SK-N-MC (cell line): ENCODE measurements at regions not wholly inside any gene's neighbourhood (a gene's known extent, or its start where the extent isn't known, plus 50 kb on each side); places are given as distances from the start of the nearest gene placed in this dataset.

ENCODE experiments used
- EZH2 ChIP-seq: fragments of 200-600 bp; sonication (generic); IDR thresholded peaks from one replicate; pipeline ENCODE4 v1.6.1; 2017; ENCODE audit warnings: antibody characterized with exemption
- POLR2AphosphoS5 ChIP-seq: IDR thresholded peaks from 2 replicates; pipeline ENCODE4 v1.6.1; 2012; ENCODE audit warnings: mild to moderate bottlenecking, low read depth, low read length, borderline replicate concordance

GRCh38 chr16:61555718-61556441 is 480.4 kb downstream of the CDH8 start:
- no peak for TF ChIP-seq EZH2
- TF ChIP-seq POLR2AphosphoS5: no peak
